DOHH2 (cell line): ENCODE measurements at regions not wholly inside any gene's neighbourhood (a gene's known extent, or its start where the extent isn't known, plus 50 kb on each side); places are given as distances from the start of the nearest gene placed in this dataset.

Source experiments
- H3F3A ChIP-seq: fragments of 200-600 bp; sonication (generic), shearing (Covaris generic); 2 replicates; pipeline ENCODE4 v1.6.0; 2016; ENCODE audit warnings: antibody characterized with exemption, mild to moderate bottlenecking; ENCODE audit not compliant: control insufficient read depth, insufficient read depth
- H3K27ac ChIP-seq: fragments of 200-600 bp; sonication (generic); 2 replicates; pipeline ENCODE4 v1.5.1; 2014; ENCODE audit warnings: low read depth, mild to moderate bottlenecking, low read length, moderate library complexity
- H3K27me3 ChIP-seq: fragments of 200-600 bp; sonication (generic); 2 replicates; pipeline ENCODE4 v1.6.1; 2014; ENCODE audit warnings: mild to moderate bottlenecking, low read length, mixed read lengths; ENCODE audit not compliant: control insufficient read depth
- H3K36me3 ChIP-seq: fragments of 200-600 bp; sonication (generic); 2 replicates; pipeline ENCODE4 v1.6.1; 2014; ENCODE audit warnings: mild to moderate bottlenecking, low read length, moderate library complexity, mixed read lengths; ENCODE audit not compliant: control insufficient read depth
- H3K4me1 ChIP-seq: fragments of 200-600 bp; sonication (generic); 2 replicates; pipeline ENCODE4 v1.6.1; 2014; ENCODE audit warnings: mild to moderate bottlenecking, low read length, mixed read lengths; ENCODE audit not compliant: control insufficient read depth
- H3K4me2 ChIP-seq: fragments of 200-600 bp; sonication (generic); 2 replicates; pipeline ENCODE4 v1.6.0; 2014; ENCODE audit warnings: mild to moderate bottlenecking, low read length, moderate library complexity
- H3K4me3 ChIP-seq: fragments of 200-600 bp; sonication (generic); 2 replicates; pipeline ENCODE4 v1.5.1; 2014; ENCODE audit warnings: mild to moderate bottlenecking, low read length, mixed read lengths
- H3K79me2 ChIP-seq: fragments of 200-600 bp; sonication (generic); 2 replicates; pipeline ENCODE4 v1.6.1; 2014; ENCODE audit warnings: mild to moderate bottlenecking, low read length, mixed read lengths; ENCODE audit not compliant: control insufficient read depth
- H3K9me2 ChIP-seq: fragments of 200-600 bp; sonication (generic); replicated peaks from 2 replicates; pipeline ENCODE4 v1.6.1; 2014; ENCODE audit warnings: mild to moderate bottlenecking, low read length, mixed read lengths; ENCODE audit not compliant: control insufficient read depth
- H3K9me3 ChIP-seq: fragments of 200-600 bp; sonication (generic); 2 replicates; pipeline ENCODE4 v1.6.1; 2014; ENCODE audit warnings: antibody characterized with exemption, low read length, mixed read lengths; ENCODE audit not compliant: control insufficient read depth, insufficient read depth
- H4K20me1 ChIP-seq: fragments of 200-600 bp; sonication (generic); 2 replicates; pipeline ENCODE4 v1.6.0; 2014; ENCODE audit warnings: low read depth, mild to moderate bottlenecking, antibody characterized with exemption, low read length, moderate library complexity; ENCODE audit not compliant: control insufficient read depth, insufficient read depth
- CTCF ChIP-seq: fragments of 200-600 bp; sonication (generic); IDR thresholded peaks from one replicate; pipeline ENCODE4 v1.5.1; 2014; ENCODE audit warnings: antibody characterized with exemption, mild to moderate bottlenecking, low read depth, low read length; ENCODE audit not compliant: poor library complexity, severe bottlenecking
- EZH2phosphoT487 ChIP-seq: fragments of 200-600 bp; sonication (generic); IDR thresholded peaks from 2 replicates; pipeline ENCODE4 v1.6.1; 2017; ENCODE audit warnings: borderline replicate concordance, mild to moderate bottlenecking, antibody characterized with exemption, low read length, moderate library complexity, mixed read lengths

DNA sequence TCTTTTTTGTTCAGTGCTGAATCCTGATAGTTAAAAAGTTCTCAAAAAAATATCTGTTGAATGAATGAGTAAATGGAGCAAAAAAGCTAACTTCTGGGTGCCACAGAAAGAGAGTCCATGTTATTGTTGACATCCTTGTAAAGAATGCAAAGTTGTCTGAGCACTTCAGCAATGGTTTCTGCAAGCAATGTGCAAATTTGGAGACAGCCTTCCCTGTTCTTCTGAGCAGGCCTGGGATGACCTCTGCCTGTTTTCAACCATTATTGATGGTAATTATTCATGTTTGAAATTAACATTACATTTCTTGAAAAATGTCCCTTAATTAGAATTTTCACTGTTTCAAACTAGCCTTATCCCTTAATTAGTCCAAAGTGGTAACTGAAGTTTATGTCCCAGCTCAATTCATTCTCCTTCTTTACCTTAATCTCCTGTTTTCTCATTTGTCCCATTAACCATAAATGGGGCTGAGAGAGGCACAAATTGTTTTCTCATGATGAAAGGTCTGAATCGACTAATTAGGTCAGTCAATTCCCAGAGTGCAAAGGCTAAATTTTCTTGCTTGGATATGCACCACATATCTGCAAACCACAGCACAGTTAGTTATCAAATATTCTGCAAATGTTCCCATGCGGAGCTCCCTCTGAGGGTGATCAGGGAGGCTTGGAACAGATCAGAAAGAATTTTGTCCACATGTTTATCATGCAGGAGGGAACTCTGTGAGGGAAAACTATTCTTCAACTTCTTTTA, 139.4 kb upstream of the KRR1 start:
- no peaks in the 10 kb centered on the region for H3K27me3 ChIP-seq
- H3K36me3 ChIP-seq = no peaks in the 10 kb centered on the region
- no peaks in the 10 kb centered on the region for H3K9me3 ChIP-seq
- H3K27ac ChIP-seq = no peak overlapping the region
- H3K79me2 ChIP-seq = no peaks in the 10 kb centered on the region
- no peak overlapping the region for H3K4me2 ChIP-seq
- no peaks in the 10 kb centered on the region for H3K9me2 ChIP-seq
- no peaks in the 10 kb centered on the region for H4K20me1 ChIP-seq
- no peak for TF ChIP-seq CTCF
- H3F3A ChIP-seq = no peaks in the 10 kb centered on the region
- H3K4me1 ChIP-seq = no peaks in the 10 kb centered on the region
- no peak overlapping the region for H3K4me3 ChIP-seq

DNA sequence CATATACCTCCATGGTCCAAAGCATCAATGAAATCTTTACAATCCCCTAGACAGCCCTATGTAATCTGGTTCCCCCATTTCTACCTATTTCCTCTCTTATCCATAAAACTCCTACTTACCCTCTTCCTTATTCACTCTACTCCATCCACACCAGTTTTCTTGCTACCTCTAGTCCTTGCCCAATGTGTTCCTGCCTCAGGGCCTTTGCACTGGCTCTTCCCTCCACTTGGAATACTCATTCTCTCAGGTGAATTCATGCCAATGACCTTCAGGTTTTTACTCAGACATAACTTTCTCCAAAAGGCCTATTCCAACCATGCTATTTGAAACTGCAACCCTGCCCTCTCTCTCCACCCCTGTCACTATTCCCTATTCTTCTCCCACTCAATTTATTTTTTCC, 138.7 kb upstream of the KRR1 start:
- TF ChIP-seq EZH2phosphoT487 = no peak
- no peaks in the 10 kb centered on the region for H3K9me2 ChIP-seq
- H3K27ac ChIP-seq = no peak overlapping the region
- no peaks in the 10 kb centered on the region for H3K9me3 ChIP-seq
- no peak overlapping the region for H3K4me3 ChIP-seq
- no peaks in the 10 kb centered on the region for H3K36me3 ChIP-seq
- no peaks in the 10 kb centered on the region for H3K4me1 ChIP-seq
- H3K79me2 ChIP-seq = no peaks in the 10 kb centered on the region
- H3F3A ChIP-seq = no peaks in the 10 kb centered on the region
- H4K20me1 ChIP-seq = no peaks in the 10 kb centered on the region
- no peaks in the 10 kb centered on the region for H3K27me3 ChIP-seq
- no peak overlapping the region for H3K4me2 ChIP-seq

DNA sequence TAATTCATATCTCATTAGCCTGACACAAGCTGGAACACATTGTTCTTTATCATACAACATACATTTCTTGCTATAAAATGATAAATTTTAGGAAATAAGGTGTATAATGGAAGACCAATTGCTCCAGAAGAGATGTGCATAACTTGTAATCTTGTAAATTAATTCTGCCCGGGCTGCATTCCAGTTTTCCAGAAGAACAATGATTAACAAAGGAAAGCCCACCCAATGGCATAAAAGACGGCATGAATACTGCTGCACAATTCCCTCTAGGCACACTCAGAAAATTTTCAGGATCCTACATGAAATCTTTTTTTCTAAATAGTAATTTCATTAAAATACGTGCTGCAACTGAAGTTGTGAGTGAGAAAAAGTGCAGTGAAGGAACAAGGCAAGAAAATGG, 137.4 kb upstream of the KRR1 start:
- no peaks in the 10 kb centered on the region for H3F3A ChIP-seq
- no peak overlapping the region for H3K27ac ChIP-seq
- no peaks in the 10 kb centered on the region for H3K36me3 ChIP-seq
- no peaks in the 10 kb centered on the region for H3K27me3 ChIP-seq
- peaks cover 10% of the 10 kb centered on the region for H3K4me1 ChIP-seq
- H3K9me2 ChIP-seq = no peaks in the 10 kb centered on the region
- no peak overlapping the region for H3K4me2 ChIP-seq
- no peak for TF ChIP-seq EZH2phosphoT487
- TF ChIP-seq CTCF = no peak
- no peak overlapping the region for H3K4me3 ChIP-seq
- H3K79me2 ChIP-seq = no peaks in the 10 kb centered on the region
- no peaks in the 10 kb centered on the region for H3K9me3 ChIP-seq
- no peaks in the 10 kb centered on the region for H4K20me1 ChIP-seq

- Histone ChIP-seq H3K27me3 (no peaks in the 10 kb centered on the region), H3K27ac (no peak overlapping the region), H3K4me1 (peaks cover 13% of the 10 kb centered on the region), H3K4me3 (no peak overlapping the region), H3K79me2 (no peaks in the 10 kb centered on the region), H4K20me1 (no peaks in the 10 kb centered on the region), H3K9me2 (no peaks in the 10 kb centered on the region), H3K4me2 (no peak overlapping the region), H3K9me3 (no peaks in the 10 kb centered on the region), H3F3A (no peaks in the 10 kb centered on the region), H3K36me3 (no peaks in the 10 kb centered on the region)
- no peak for TF ChIP-seq EZH2phosphoT487
Measured at GRCh38 chr12:75646329-75647210, 135.2 kb upstream of the KRR1 start.
